Liver (tissue), 8 donors: ENCODE measurements at regions not wholly inside any gene's neighbourhood (a gene's known extent, or its start where the extent isn't known, plus 50 kb on each side); places are given as distances from the start of the nearest gene placed in this dataset.

Source experiments
- DNase-seq: peaks from one replicate; pipeline ENCODE4 v3.0.0-alpha.2; 2017; ENCODE audit warnings: low spot score
- H3K27ac ChIP-seq, 2 donors: one replicate each; pipeline ENCODE4 v1.7.0; 2013; ENCODE audit warnings: inconsistent platforms in 2 of 2, low read length in 2 of 2, control low read depth in 1 of 2, low read depth in 1 of 2, mild to moderate bottlenecking in 1 of 2
- H3K27me3 ChIP-seq, 4 donors: one replicate each; pipeline versions ENCODE4 v1.6.1 to v1.7.0; 2013; ENCODE audit warnings: low read length in 3 of 4, inconsistent platforms in 1 of 4, mild to moderate bottlenecking in 1 of 4, moderate library complexity in 1 of 4; ENCODE audit not compliant: control insufficient read depth in 4 of 4, insufficient read depth in 4 of 4
- H3K36me3 ChIP-seq, 4 donors: one replicate each; pipeline versions ENCODE4 v1.6.1 to v1.7.0; 2013; ENCODE audit warnings: low read length in 3 of 4, mild to moderate bottlenecking in 3 of 4, low read depth in 1 of 4, moderate library complexity in 1 of 4; ENCODE audit not compliant: control insufficient read depth in 4 of 4, insufficient read depth in 3 of 4
- H3K4me1 ChIP-seq, 4 donors: one replicate each; pipeline versions ENCODE4 v1.6.1 to v1.7.0; 2013; ENCODE audit warnings: low read length in 3 of 4, mild to moderate bottlenecking in 3 of 4, moderate library complexity in 1 of 4; ENCODE audit not compliant: control insufficient read depth in 4 of 4, insufficient read depth in 4 of 4
- H3K4me3 ChIP-seq, 3 donors: one replicate each; pipeline versions ENCODE4 v1.6.1 to v1.7.0; 2013; ENCODE audit warnings: low read length in 3 of 3, control low read depth in 1 of 3, low read depth in 1 of 3, mild to moderate bottlenecking in 1 of 3
- H3K9ac ChIP-seq, 2 donors: one replicate each; pipeline ENCODE4 v1.7.0; 2013; ENCODE audit warnings: low read length in 2 of 2, mild to moderate bottlenecking in 2 of 2, moderate library complexity in 2 of 2, control low read depth in 1 of 2, low read depth in 1 of 2
- H3K9me3 ChIP-seq, 4 donors: one replicate each; pipeline versions ENCODE4 v1.6.1 to v1.7.0; 2013; ENCODE audit warnings: low read length in 3 of 4; ENCODE audit not compliant: control insufficient read depth in 4 of 4
- EGR1 ChIP-seq, 2 donors: IDR thresholded peaks; 2 replicates each; pipeline ENCODE4 v1.6.1; 2016 to 2018; ENCODE audit warnings: antibody characterized with exemption in 2 of 2, low read depth in 2 of 2
- FOXA1 ChIP-seq: IDR thresholded peaks from 2 replicates; pipeline ENCODE4 v1.6.1; 2016; ENCODE audit warnings: antibody characterized with exemption
- FOXA2 ChIP-seq: IDR thresholded peaks from 2 replicates; pipeline ENCODE4 v1.6.1; 2016; ENCODE audit warnings: antibody characterized with exemption
- GABPA ChIP-seq, 2 donors: IDR thresholded peaks in 1 of 2; conservative IDR thresholded peaks in 1 of 2; 2 replicates each; pipeline ENCODE4 v1.6.1; 2016; ENCODE audit warnings: antibody characterized with exemption in 2 of 2, mild to moderate bottlenecking in 1 of 2, moderate library complexity in 1 of 2
- HNF4A ChIP-seq, 2 donors: conservative IDR thresholded peaks; 2 replicates each; pipeline ENCODE4 v1.6.1; 2016; ENCODE audit warnings: antibody characterized with exemption in 2 of 2, mild to moderate bottlenecking in 2 of 2
- HNF4G ChIP-seq: IDR thresholded peaks from 2 replicates; pipeline ENCODE4 v1.6.1; 2016; ENCODE audit warnings: antibody characterized with exemption
- JUND ChIP-seq, 2 donors: IDR thresholded peaks; 2 replicates each; pipeline ENCODE4 v1.6.1; 2016; ENCODE audit warnings: antibody characterized with exemption in 2 of 2
- NR2F2 ChIP-seq: IDR thresholded peaks from 2 replicates; pipeline ENCODE4 v1.6.1; 2016; ENCODE audit warnings: antibody characterized with exemption
- RAD21 ChIP-seq, 2 donors: IDR thresholded peaks; 2 replicates each; pipeline ENCODE4 v1.6.1; 2016; ENCODE audit warnings: antibody characterized with exemption in 2 of 2, mild to moderate bottlenecking in 2 of 2
- REST ChIP-seq: IDR thresholded peaks from 2 replicates; pipeline ENCODE4 v1.6.1; 2016; ENCODE audit warnings: antibody characterized with exemption, mild to moderate bottlenecking
- RXRA ChIP-seq, 2 donors: IDR thresholded peaks; 2 replicates each; pipeline ENCODE4 v1.6.1; 2017 to 2018; ENCODE audit warnings: antibody characterized with exemption in 2 of 2, mild to moderate bottlenecking in 1 of 2
- SP1 ChIP-seq: IDR thresholded peaks from 2 replicates; pipeline ENCODE4 v1.6.1; 2018; ENCODE audit warnings: antibody characterized with exemption, mild to moderate bottlenecking
- TAF1 ChIP-seq: conservative IDR thresholded peaks from 2 replicates; pipeline ENCODE4 v1.6.1; 2016; ENCODE audit warnings: antibody characterized with exemption, mild to moderate bottlenecking
- YY1 ChIP-seq: IDR thresholded peaks from 2 replicates; pipeline ENCODE4 v1.6.1; 2016; ENCODE audit warnings: antibody characterized with exemption, mild to moderate bottlenecking
- WGBS: extraction: QIAGEN DNeasy Blood & Tissue Kit; methylation state at CpG from one replicate; pipeline ENCODE4 v1.1.7; 2013; 5-methylcytosine and 5-hydroxymethylcytosine counted together
- TF ChIP-seq, protein P1 (sequence below): IDR thresholded peaks from 2 replicates; pipeline ENCODE4 v1.6.1; 2016; ENCODE audit warnings: antibody characterized with exemption
- TF ChIP-seq, protein P2 (sequence below): IDR thresholded peaks from 2 replicates; pipeline ENCODE4 v1.6.1; 2016; ENCODE audit warnings: antibody characterized with exemption
- TF ChIP-seq, protein P3 (sequence below): IDR thresholded peaks from 2 replicates; pipeline ENCODE4 v1.6.1; 2016; ENCODE audit warnings: antibody characterized with exemption
- TF ChIP-seq, protein P4 (sequence below): fragments of 150-350 bp; IDR thresholded peaks from 2 replicates; pipeline ENCODE4 v1.5.1; 2017; ENCODE audit warnings: improper control_type of control experiment, low read depth, low read length; ENCODE audit not compliant: missing input control
- donor health status: healthy.
- donor health status: healthy.
- donor health status: healthy.
- donor health status: healthy.
- donor health status: healthy.

DNA sequence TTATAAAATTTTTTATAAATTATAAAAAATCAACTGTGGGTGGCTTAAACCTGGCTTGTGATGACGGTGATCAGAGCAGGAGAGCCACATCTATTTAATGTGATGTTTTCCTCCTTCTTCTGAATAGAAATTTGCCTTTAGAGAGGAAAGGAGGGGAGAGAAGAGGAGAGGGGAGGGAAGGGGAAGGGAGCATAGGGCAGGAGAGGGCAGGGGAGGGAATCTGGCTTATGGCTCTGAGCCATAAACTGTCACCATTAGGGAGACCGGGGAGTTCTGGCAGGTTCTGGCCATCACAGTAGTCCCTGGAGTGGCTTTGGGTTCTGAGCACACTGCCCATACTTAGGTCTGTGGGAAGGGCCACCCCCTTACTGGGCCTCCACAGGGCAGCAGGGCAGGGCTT, 167.8 kb downstream of the ENGASE start:
- peaks cover 0 to 11% (median 0%) of the 10 kb centered on the region in 4 donors for H3K27me3 ChIP-seq
- DNase-seq: no peak
- no peaks in the 10 kb centered on the region for H3K9me3 ChIP-seq
- TF ChIP-seq FOXA1 (no peak), RXRA (IDR thresholded peaks at IDR 0.05) (no peak), JUND (IDR thresholded peaks at IDR 0.05) (no peak)
- TF ChIP-seq, protein P1, sequence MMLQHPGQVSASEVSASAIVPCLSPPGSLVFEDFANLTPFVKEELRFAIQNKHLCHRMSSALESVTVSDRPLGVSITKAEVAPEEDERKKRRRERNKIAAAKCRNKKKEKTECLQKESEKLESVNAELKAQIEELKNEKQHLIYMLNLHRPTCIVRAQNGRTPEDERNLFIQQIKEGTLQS: no peak
- no peak overlapping the region for H3K27ac ChIP-seq
- H3K9ac ChIP-seq: no peak overlapping the region
- H3K4me1 ChIP-seq: no peaks in the 10 kb centered on the region
- no peaks in the 10 kb centered on the region for H3K36me3 ChIP-seq
- no peak overlapping the region for H3K4me3 ChIP-seq
- WGBS: 72% methylated on average over 2 of the region's 2 CpGs

- no peak for TF ChIP-seq RAD21 (IDR thresholded peaks at IDR 0.05)
- no peak for TF ChIP-seq HNF4A (conservative IDR thresholded peaks at IDR 0.05)
- TF ChIP-seq HNF4G: no peak
- TF ChIP-seq SP1: no peak
- TF ChIP-seq, protein P2, sequence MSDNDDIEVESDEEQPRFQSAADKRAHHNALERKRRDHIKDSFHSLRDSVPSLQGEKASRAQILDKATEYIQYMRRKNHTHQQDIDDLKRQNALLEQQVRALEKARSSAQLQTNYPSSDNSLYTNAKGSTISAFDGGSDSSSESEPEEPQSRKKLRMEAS: no peak
- TF ChIP-seq GABPA (IDR thresholded peaks at IDR 0.05 in 1 of 2, conservative IDR thresholded peaks at IDR 0.05 in 1 of 2): no peak
- no peak for TF ChIP-seq JUND (IDR thresholded peaks at IDR 0.05)
- TF ChIP-seq, protein P3, sequence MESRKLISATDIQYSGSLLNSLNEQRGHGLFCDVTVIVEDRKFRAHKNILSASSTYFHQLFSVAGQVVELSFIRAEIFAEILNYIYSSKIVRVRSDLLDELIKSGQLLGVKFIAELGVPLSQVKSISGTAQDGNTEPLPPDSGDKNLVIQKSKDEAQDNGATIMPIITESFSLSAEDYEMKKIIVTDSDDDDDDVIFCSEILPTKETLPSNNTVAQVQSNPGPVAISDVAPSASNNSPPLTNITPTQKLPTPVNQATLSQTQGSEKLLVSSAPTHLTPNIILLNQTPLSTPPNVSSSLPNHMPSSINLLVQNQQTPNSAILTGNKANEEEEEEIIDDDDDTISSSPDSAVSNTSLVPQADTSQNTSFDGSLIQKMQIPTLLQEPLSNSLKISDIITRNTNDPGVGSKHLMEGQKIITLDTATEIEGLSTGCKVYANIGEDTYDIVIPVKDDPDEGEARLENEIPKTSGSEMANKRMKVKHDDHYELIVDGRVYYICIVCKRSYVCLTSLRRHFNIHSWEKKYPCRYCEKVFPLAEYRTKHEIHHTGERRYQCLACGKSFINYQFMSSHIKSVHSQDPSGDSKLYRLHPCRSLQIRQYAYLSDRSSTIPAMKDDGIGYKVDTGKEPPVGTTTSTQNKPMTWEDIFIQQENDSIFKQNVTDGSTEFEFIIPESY: no peak
- no peak for TF ChIP-seq YY1
- Histone ChIP-seq H3K36me3 (no peaks in the 10 kb centered on the region), H3K27me3 (peaks cover 0 to 11% (median 0%) of the 10 kb centered on the region in 4 donors), H3K9me3 (no peaks in the 10 kb centered on the region), H3K4me3 (no peak overlapping the region), H3K27ac (no peak overlapping the region), H3K4me1 (no peaks in the 10 kb centered on the region), H3K9ac (no peak overlapping the region)
- no peak for DNase-seq
- 90% methylated on average over 5 of the region's 5 CpGs for WGBS
Observed at GRCh38 chr17:79241616-79242015, 167.0 kb downstream of the ENGASE start.

DNA sequence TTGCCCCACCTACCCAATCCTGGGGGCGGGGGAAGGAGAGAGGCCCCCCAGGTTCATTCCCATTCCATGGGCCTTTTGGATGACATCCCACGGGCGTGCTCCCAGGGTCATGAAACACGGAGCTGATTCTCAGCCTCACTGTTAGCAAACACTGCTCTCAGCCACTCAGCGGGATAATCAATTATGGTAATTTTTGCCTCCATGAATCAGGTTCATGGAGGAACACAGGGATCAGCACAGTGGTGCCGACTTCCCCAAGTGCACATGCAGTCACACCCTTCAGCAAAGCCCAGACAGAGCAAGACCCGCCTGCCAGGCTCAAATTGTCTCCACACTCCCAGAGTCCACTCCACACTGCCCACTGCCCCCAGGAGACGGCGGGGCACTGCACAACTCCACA, 164.6 kb downstream of the ENGASE start:
- Histone ChIP-seq H3K9me3 (no peaks in the 10 kb centered on the region), H3K36me3 (no peaks in the 10 kb centered on the region), H3K4me3 (no peak overlapping the region), H3K9ac (no peak overlapping the region), H3K27me3 (peaks cover 0 to 5% (median 0%) of the 10 kb centered on the region in 4 donors), H3K4me1 (no peaks in the 10 kb centered on the region), H3K27ac (no peak overlapping the region)
- DNase-seq: no peak
- 55% methylated on average over 9 of the region's 9 CpGs for WGBS
- TF ChIP-seq RXRA (IDR thresholded peaks at IDR 0.05): no peak
- no peak for TF ChIP-seq NR2F2
- TF ChIP-seq, protein P3: no peak
- no peak for TF ChIP-seq REST
- no peak for TF ChIP-seq FOXA2
- TF ChIP-seq HNF4G: no peak
- TF ChIP-seq YY1: no peak
- no peak for TF ChIP-seq GABPA (IDR thresholded peaks at IDR 0.05 in 1 of 2, conservative IDR thresholded peaks at IDR 0.05 in 1 of 2)
- TF ChIP-seq, protein P1: no peak
- no peak for TF ChIP-seq EGR1 (IDR thresholded peaks at IDR 0.05; ENCODE audit: low read depth in 2 of 2)
- no peak for TF ChIP-seq FOXA1
- no peak for TF ChIP-seq JUND (IDR thresholded peaks at IDR 0.05)
- TF ChIP-seq HNF4A (conservative IDR thresholded peaks at IDR 0.05): no peak
- no peak for TF ChIP-seq TAF1
- TF ChIP-seq SP1: no peak
- TF ChIP-seq, protein P4, sequence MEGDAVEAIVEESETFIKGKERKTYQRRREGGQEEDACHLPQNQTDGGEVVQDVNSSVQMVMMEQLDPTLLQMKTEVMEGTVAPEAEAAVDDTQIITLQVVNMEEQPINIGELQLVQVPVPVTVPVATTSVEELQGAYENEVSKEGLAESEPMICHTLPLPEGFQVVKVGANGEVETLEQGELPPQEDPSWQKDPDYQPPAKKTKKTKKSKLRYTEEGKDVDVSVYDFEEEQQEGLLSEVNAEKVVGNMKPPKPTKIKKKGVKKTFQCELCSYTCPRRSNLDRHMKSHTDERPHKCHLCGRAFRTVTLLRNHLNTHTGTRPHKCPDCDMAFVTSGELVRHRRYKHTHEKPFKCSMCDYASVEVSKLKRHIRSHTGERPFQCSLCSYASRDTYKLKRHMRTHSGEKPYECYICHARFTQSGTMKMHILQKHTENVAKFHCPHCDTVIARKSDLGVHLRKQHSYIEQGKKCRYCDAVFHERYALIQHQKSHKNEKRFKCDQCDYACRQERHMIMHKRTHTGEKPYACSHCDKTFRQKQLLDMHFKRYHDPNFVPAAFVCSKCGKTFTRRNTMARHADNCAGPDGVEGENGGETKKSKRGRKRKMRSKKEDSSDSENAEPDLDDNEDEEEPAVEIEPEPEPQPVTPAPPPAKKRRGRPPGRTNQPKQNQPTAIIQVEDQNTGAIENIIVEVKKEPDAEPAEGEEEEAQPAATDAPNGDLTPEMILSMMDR: no peak
